GM12878 (cell line): ENCODE measurements at regions not wholly inside any gene's neighbourhood (a gene's known extent, or its start where the extent isn't known, plus 50 kb on each side); places are given as distances from the start of the nearest gene placed in this dataset.

Source experiments
- ATAC-seq: fragments of 200-7000 bp; cut with Tn5 transposase; 3 replicates; pipeline ENCODE4 v1.9.1; 2020; ENCODE audit warnings: mild to moderate bottlenecking, moderate library complexity
- BruUV-seq: library from RNA; stranded (reverse); fragments of 400-500 nt; replicated peaks from 2 replicates; lab custom pipeline; 2021; lab: Mats Ljungman, UMichigan
- CTCF ChIA-PET: fragments of 300-600 bp; sonication (Branson Sonifier 250); formaldehyde crosslinking; extraction: SDS; loops from one replicate; lab custom pipeline; 2021; ENCODE audit warnings: inconsistent platforms; lab: Yijun Ruan, JAX
- POLR2A ChIA-PET: fragments of 350-600 bp; formaldehyde crosslinking; extraction: SDS; loops from one replicate; lab custom pipeline; 2021; ENCODE audit warnings: inconsistent platforms; lab: Charles Lee
- RAD21 ChIA-PET: fragments of 300-600 bp; sonication (Branson Sonifier 250); formaldehyde crosslinking; loops from one replicate; lab custom pipeline; 2023; ENCODE audit warnings: antibody characterized with exemption; ENCODE audit not compliant: unreplicated experiment; lab: Charles Lee
- SMC1A ChIA-PET: fragments of 300-600 bp; sonication (Branson Sonifier 250); formaldehyde crosslinking; loops from one replicate; lab custom pipeline; 2023; ENCODE audit not compliant: unreplicated experiment, uncharacterized antibody; lab: Charles Lee
- DNase-seq: peaks from one replicate; pipeline ENCODE4 v3.0.0-alpha.2; 2011; ENCODE audit warnings: low read depth, low spot score
- FAIRE-seq: peaks from 3 replicates; lab custom pipeline; 2011; peaks lifted over from hg19 to GRCh38; lab: Jason Lieb, UNC
- H2AFZ ChIP-seq: 2 replicates; pipeline ENCODE4 v1.6.0; 2011; ENCODE audit warnings: low read depth, low read length, control low read depth; ENCODE audit not compliant: control insufficient read depth
- H3K27ac ChIP-seq: 2 replicates; pipeline ENCODE4 v1.5.1; 2011; ENCODE audit warnings: control low read depth; ENCODE audit not compliant: control insufficient read depth, insufficient read depth
- H3K27me3 ChIP-seq, 2 experiments: replicated peaks in 1 of 2; 2 replicates each; pipeline versions ENCODE4 v1.6.0 to v1.6.1; 2011; ENCODE audit warnings: low read length in 1 of 2; ENCODE audit not compliant: control insufficient read depth in 2 of 2, insufficient read depth in 2 of 2
- H3K36me3 ChIP-seq, 2 experiments: 2 replicates each; pipeline ENCODE4 v1.5.1; 2011; ENCODE audit warnings: low read length in 1 of 2; ENCODE audit not compliant: control insufficient read depth in 2 of 2, insufficient read depth in 2 of 2
- H3K4me1 ChIP-seq: 2 replicates; pipeline ENCODE4 v1.6.1; 2011; ENCODE audit warnings: mild to moderate bottlenecking, low read length, moderate library complexity, mixed read lengths; ENCODE audit not compliant: control insufficient read depth, insufficient read depth
- H3K4me2 ChIP-seq: 2 replicates; pipeline ENCODE4 v1.6.0; 2011; ENCODE audit warnings: control low read depth; ENCODE audit not compliant: control insufficient read depth, insufficient read depth
- H3K4me3 ChIP-seq: fragments of 200-600 bp; sonication (generic); 2 replicates; pipeline ENCODE4 v1.5.1; 2016
- H3K79me2 ChIP-seq: 2 replicates; pipeline ENCODE4 v1.6.0; 2011; ENCODE audit warnings: low read length; ENCODE audit not compliant: control insufficient read depth, insufficient read depth
- H3K9ac ChIP-seq: 2 replicates; pipeline ENCODE4 v1.8.0; 2011; ENCODE audit warnings: low read length, control low read depth, mixed read lengths; ENCODE audit not compliant: control insufficient read depth, insufficient read depth
- H3K9me3 ChIP-seq: replicated peaks from 3 replicates; pipeline ENCODE4 v1.5.1; 2011; ENCODE audit warnings: mild to moderate bottlenecking, low read length; ENCODE audit not compliant: control insufficient read depth, insufficient read depth
- H4K20me1 ChIP-seq: 2 replicates; pipeline ENCODE4 v1.6.0; 2011; ENCODE audit not compliant: control insufficient read depth, insufficient read depth
- BHLHE40 ChIP-seq, 2 experiments: fragments of 450-650 bp in 1 of 2; IDR thresholded peaks; 2 replicates each; pipeline ENCODE4 v1.6.1; 2011 to 2017; ENCODE audit warnings: low read depth in 2 of 2, borderline replicate concordance in 1 of 2, improper control_type of control experiment in 1 of 2, low read length in 1 of 2, mild to moderate bottlenecking in 1 of 2
- CHD2 ChIP-seq: IDR thresholded peaks from 2 replicates; pipeline ENCODE4 v1.6.1; 2011; ENCODE audit warnings: low read depth, low read length, improper control_type of control experiment, borderline replicate concordance
- CTCF ChIP-seq, 3 experiments: IDR thresholded peaks in 2 of 3; conservative IDR thresholded peaks in 1 of 3; 2 replicates each; pipeline ENCODE4 v1.5.1; 2011; ENCODE audit warnings: low read depth in 3 of 3, low read length in 3 of 3, mild to moderate bottlenecking in 3 of 3, control low read depth in 2 of 3, moderate library complexity in 2 of 3, inconsistent platforms in 1 of 3, mixed read lengths in 1 of 3; ENCODE audit not compliant: control insufficient read depth in 2 of 3, insufficient read depth in 1 of 3; ENCODE audit errors: extremely low read depth in 1 of 3
- ESRRA ChIP-seq: IDR thresholded peaks from 2 replicates; pipeline ENCODE4 v1.6.1; 2012; ENCODE audit warnings: mild to moderate bottlenecking, low read length, improper control_type of control experiment
- GATAD2B ChIP-seq: fragments of 450-650 bp; conservative IDR thresholded peaks from 2 replicates; pipeline ENCODE4 v1.6.1; 2017; ENCODE audit warnings: low read depth, mild to moderate bottlenecking, moderate library complexity
- KAT2A ChIP-seq: conservative IDR thresholded peaks from 2 replicates; pipeline ENCODE4 v1.6.1; 2011; ENCODE audit warnings: low read depth, low read length; ENCODE audit not compliant: control insufficient read depth
- KDM1A ChIP-seq: fragments of 200-600 bp; sonication (generic); IDR thresholded peaks from 2 replicates; pipeline ENCODE4 v1.6.1; 2016; ENCODE audit warnings: borderline replicate concordance
- NBN ChIP-seq: fragments of 450-650 bp; IDR thresholded peaks from 2 replicates; pipeline ENCODE4 v1.6.1; 2016
- NR2F1 ChIP-seq: fragments of 450-650 bp; conservative IDR thresholded peaks from 2 replicates; pipeline ENCODE4 v1.6.1; 2017; ENCODE audit warnings: mild to moderate bottlenecking
- NRF1 ChIP-seq: conservative IDR thresholded peaks from 2 replicates; pipeline ENCODE4 v1.6.1; 2011; ENCODE audit warnings: mild to moderate bottlenecking, low read depth, low read length, improper control_type of control experiment
- PAX5 ChIP-seq: IDR thresholded peaks from 2 replicates; pipeline ENCODE4 v1.6.1; 2011; ENCODE audit warnings: low read depth, low read length, borderline replicate concordance
- RELA ChIP-seq: fragments of 450-650 bp; IDR thresholded peaks from 2 replicates; pipeline ENCODE4 v1.8.0; 2014; ENCODE audit warnings: borderline replicate concordance; ENCODE audit not compliant: partially characterized antibody
- RELB ChIP-seq: fragments of 450-650 bp; IDR thresholded peaks from 2 replicates; pipeline ENCODE4 v1.6.1; 2017; ENCODE audit warnings: low read depth, mild to moderate bottlenecking, moderate library complexity
- SP1 ChIP-seq: IDR thresholded peaks from one replicate; pipeline ENCODE4 v1.6.1; 2011; ENCODE audit warnings: low read depth, low read length
- SRF ChIP-seq, 2 experiments: IDR thresholded peaks; 2 replicates each; pipeline ENCODE4 v1.6.1; 2011; ENCODE audit warnings: low read depth in 2 of 2, low read length in 2 of 2, mild to moderate bottlenecking in 1 of 2, moderate library complexity in 1 of 2
- SUPT20H ChIP-seq: IDR thresholded peaks from 2 replicates; pipeline ENCODE4 v1.6.1; 2011; ENCODE audit warnings: low read depth, mild to moderate bottlenecking, low read length, moderate library complexity, borderline replicate concordance; ENCODE audit not compliant: control insufficient read depth
- USF2 ChIP-seq: IDR thresholded peaks from 2 replicates; pipeline ENCODE4 v1.6.1; 2011; ENCODE audit warnings: low read depth, low read length, improper control_type of control experiment, borderline replicate concordance
- WGBS: methylation state at CpG from one replicate; pipeline ENCODE4 v1.1.6; 2016; ENCODE audit warnings: low lambda C conversion rate; ENCODE audit not compliant: insufficient replicate concordance, insufficient coverage; ENCODE audit errors: missing lambda C conversion rate; 5-methylcytosine and 5-hydroxymethylcytosine counted together
- in situ Hi-C: fragments of 300-500 bp; cut with MboI; formaldehyde crosslinking; loops from 9 replicates; pipeline ENCODE4 v1.14.3; 2018; ENCODE audit warnings: mixed read lengths
- intact Hi-C: fragments of 100-400 bp; cut with micrococcal nuclease; formaldehyde crosslinking; loops from one replicate; pipeline ENCODE4 v1.14.2; 2022; ENCODE audit not compliant: unreplicated experiment

- no peak for TF ChIP-seq CTCF (IDR thresholded peaks at IDR 0.05 in 2 of 3, conservative IDR thresholded peaks at IDR 0.05 in 1 of 3; ENCODE audit: control insufficient read depth in 2 of 3, extremely low read depth in 1 of 3, insufficient read depth in 1 of 3, low read depth in 3 of 3, low read length in 3 of 3)
- no peak for TF ChIP-seq GATAD2B
- no peak for TF ChIP-seq NBN
- no peak for TF ChIP-seq KDM1A
- TF ChIP-seq BHLHE40 (IDR thresholded peaks at IDR 0.05; ENCODE audit: borderline replicate concordance in 1 of 2, low read depth in 2 of 2, low read length in 1 of 2), result no peak
- TF ChIP-seq CHD2, result no peak
- no peak for TF ChIP-seq SP1
- no peak for TF ChIP-seq NR2F1
- no peak for TF ChIP-seq USF2
Measured at GRCh38 chr6:113127786-113128419, 729.2 kb upstream of the MARCKS start (continued).

- H3K79me2 ChIP-seq, result no peaks in the 10 kb centered on the region
- no peaks in the 10 kb centered on the region for H3K27me3 ChIP-seq
- RAD21 ChIA-PET, result no interaction called here
- H3K4me2 ChIP-seq, result no peak overlapping the region
- no peaks in the 10 kb centered on the region for H3K4me1 ChIP-seq
- no peak overlapping the region for H3K4me3 ChIP-seq
- H2AFZ ChIP-seq, result no peak overlapping the region
- FAIRE-seq, result no peak
- H3K27ac ChIP-seq, result no peak overlapping the region
- no peaks in the 10 kb centered on the region for H3K36me3 ChIP-seq
- H3K9me3 ChIP-seq, result no peaks in the 10 kb centered on the region
- no peaks in the 10 kb centered on the region for H4K20me1 ChIP-seq
- ATAC-seq, result no peak
- DNase-seq, result no peak
- WGBS, result 32% methylated on average over 3 of the region's 3 CpGs
- TF ChIP-seq PAX5 (no peak), NRF1 (no peak), GATAD2B (no peak), SRF (IDR thresholded peaks at IDR 0.05; ENCODE audit: low read depth in 2 of 2, low read length in 2 of 2) (no peak), SUPT20H (no peak), KAT2A (no peak), RELA (no peak), ESRRA (no peak), RELB (no peak)
- in situ Hi-C loops (no loop called here), intact Hi-C loops (no loop called here)
- no TSS peak for BruUV-seq
- H3K9ac ChIP-seq, result no peak overlapping the region
- SMC1A ChIA-PET, result no interaction called here
- POLR2A ChIA-PET, result no interaction called here
- CTCF ChIA-PET, result no interaction called here
Measured at GRCh38 chr6:113128661-113129060, 728.5 kb upstream of the MARCKS start.
